Right ventricle myocardium superior (tissue), 1 donor: ENCODE measurements at regions not wholly inside any gene's neighbourhood (a gene's known extent, or its start where the extent isn't known, plus 50 kb on each side); places are given as distances from the start of the nearest gene placed in this dataset.

Experiments used
- ATAC-seq: fragments of 200-7000 bp; cut with Tn5 transposase; one replicate; pipeline ENCODE4 v1.9.1; 2020; ENCODE audit warnings: mild to moderate bottlenecking; ENCODE audit not compliant: poor library complexity
- DNase-seq: peaks from one replicate; pipeline ENCODE4 v3.0.0-alpha.2; 2020
- intact Hi-C: fragments of 100-400 bp; cut with DNase I; formaldehyde crosslinking; loops from one replicate; pipeline ENCODE4 v1.11.2; 2022
- donor health status: DM: no; HTN: yes; CAD: no; lungs with severe emphysema.

DNA sequence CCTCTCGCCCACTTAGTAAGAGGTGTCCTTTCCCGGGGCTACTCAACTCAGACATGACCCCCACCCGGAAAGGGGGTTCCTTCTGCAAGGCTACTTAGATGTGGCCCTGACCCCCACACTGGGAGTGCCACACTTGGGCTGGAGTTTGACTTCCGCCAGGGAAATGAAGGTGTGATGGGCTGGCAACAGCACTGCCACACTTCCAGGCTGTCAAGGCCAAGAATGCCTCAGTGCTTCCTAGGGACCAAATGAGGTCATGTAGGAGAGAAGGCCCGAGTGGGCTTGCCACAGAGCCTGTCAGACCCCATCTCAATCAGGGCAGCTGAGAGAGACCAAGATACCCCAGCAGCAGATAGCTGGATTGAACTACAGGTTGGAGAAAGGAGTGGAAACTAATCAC is 55.5 kb downstream of the DRD1 start:
- no peak for DNase-seq
- no peak for ATAC-seq
- intact Hi-C loops: no loop called here

DNA sequence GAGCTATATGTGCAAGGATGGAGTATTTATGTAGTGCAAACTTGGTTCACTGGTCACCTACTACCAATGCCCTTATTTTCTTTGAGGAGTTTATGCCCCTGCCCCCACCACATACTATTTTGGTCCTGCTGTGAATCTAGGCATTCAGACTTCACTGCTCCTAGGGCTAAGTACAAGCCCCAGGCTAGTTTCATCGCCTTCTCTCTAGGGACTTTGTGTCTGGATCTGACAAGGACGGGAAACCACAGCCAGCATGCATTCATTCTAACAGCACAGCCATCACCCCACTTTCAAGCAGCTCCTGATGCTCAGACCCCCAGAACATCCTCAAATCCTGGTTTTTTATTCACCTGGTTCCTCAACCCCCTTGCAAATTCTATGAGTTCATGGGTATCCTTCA is 56.8 kb downstream of the DRD1 start:
- intact Hi-C loops: no loop called here
- DNase-seq (no peak), ATAC-seq (no peak)

DNA sequence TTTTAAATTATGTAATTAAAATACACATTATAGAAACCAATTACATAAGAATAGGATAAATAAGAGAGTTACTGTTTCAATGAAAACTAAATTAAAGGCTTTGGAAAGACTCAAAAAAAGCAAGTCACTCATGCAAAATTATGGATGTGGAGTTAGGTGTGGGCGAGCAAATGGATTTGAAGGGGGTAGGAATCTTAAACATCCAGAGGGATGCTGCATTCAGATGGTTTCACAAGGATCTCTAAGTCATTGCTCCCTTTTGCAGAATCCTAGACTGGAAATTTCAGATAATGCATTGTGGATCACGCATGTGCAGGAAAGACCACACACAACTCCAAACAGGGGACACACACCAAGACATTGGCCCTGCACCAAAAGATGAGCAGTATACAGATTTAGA is 57.5 kb downstream of the DRD1 start:
- ATAC-seq (no peak), DNase-seq (no peak)
- intact Hi-C loops: no loop called here

DNA sequence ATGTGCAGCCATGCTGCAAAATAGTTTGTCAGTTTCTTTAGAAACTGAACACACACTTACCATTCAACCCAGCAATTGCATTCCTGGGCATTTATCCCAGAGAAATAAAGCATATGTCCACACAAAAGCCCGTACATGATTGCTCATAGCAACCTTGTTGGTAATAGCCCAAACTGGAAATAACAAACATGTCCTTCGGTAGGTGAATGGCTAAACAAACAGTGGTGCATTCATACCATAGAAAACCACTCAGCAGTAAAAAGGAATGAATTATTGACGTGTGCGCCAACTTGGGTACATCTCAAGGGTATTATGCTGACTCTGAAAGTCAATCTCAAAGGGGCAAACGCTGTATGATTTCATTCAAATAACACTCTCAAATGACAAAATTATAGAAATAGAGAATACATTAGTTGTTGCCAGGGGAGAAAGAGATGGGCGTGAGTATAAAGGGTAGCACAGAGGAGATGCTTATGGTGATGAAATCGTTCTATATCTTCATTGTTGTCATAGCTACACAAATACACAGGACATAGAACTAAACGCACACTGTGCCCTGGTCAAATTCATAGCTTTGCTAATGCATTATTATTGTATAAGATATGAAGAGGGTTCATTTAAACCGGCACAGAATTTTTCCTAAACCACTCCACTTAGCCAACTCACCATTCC is 58.2 kb downstream of the DRD1 start:
- intact Hi-C loops: no loop called here
- DNase-seq: no peak
- ATAC-seq: no peak

DNA sequence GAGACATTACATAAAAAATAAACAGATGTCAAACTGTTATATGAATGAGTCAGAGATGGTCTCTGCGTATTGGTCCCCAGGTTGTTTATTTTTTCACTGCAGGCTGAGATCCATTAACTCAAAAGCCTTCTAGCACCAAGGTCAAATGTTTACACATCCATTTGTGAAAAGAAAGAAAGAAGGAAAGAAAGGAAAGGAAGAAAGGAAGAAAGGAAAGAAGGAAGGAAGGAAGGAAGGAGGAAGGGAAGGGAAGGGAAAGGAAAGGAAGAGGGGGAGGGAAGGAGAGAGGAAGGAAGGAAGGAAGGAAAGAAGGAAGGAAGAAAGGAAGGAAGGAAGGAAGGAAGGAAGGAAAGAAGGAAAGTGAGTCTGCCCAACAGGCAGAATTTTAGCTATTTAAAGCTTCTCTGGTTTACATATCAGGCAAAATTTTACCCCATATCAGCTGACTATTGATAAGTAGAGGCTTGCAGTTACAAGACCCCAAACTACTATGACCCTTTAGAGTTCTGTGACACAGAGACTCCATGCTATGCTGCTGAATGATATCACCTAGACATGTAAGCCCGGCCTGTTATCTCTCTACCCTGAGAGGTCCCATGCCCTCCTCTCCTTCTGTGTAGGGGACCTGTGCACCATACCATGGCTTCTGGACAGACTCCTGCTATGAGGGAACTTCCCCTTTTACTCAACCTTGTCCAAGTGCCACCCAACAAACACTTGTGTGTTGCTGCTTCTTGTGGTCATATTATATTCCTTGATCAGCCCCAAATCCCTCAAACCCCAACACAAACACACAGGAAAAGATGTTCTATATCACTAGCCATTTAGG is 59.0 kb downstream of the DRD1 start:
- intact Hi-C loops: no loop called here

DNA sequence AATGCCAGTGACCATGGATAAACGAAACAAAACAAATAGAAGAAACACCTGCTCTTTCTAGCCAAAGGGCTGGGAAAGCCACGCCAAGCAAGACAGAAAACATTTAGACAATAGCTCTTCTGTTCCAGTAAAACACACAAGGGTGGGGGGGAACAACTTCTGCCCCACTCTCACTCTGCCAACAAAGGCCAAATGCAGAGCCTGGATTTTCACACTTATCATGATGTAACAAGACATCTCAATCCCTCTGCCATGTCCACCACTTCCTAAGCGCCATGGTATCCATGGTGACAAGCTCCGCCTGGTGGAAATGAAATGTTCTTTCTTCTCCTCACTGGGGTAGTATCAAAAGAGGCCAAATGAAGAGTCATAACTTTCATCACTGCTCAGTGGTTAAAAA is 60.6 kb downstream of the DRD1 start:
- no peak for DNase-seq
- intact Hi-C loops: no loop called here
- ATAC-seq: no peak

More for the DNA sequence above, 59.0 kb downstream of the DRD1 start:
- no peak for ATAC-seq
- no peak for DNase-seq

DNA sequence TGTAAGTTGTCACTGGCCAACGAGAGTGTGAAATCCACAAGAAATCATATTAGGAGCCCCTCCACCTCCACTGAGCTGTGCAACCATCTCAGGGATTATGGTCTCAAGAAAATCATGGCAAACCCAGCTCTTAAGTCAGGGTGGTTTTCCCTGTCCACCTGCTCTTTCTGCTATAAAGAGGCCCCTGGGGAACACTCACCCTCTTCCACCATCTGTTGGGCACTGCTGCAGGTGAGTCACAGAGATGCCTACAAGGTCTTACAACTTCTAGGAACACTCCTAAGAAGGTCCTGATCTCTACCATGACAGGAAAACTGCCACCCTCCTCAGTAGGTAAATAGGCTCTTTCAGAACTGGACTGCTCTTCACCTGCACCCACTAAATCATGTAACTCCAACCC is 61.8 kb downstream of the DRD1 start:
- intact Hi-C loops: no loop called here

DNA sequence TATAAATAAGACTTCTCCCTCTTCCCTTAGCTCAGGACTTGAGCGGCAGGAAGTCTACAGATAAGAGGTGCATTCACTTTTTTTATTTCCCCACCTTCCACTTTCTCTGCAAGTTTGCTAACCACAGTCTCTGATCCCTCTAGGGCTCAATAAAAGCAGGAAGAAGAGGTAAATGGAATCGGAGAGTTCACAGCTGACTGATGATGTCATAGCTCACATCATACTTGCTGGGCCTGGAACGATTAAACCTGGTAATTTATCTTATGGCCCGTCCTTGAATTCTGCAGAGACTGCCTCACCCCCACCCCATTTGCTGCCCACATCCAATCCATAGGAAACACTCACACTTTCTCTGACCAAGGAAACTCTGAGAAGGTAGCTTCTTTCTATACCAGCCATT is 62.9 kb downstream of the DRD1 start:
- intact Hi-C loops: no loop called here

More for the DNA sequence above, 61.8 kb downstream of the DRD1 start:
- ATAC-seq (no peak), DNase-seq (no peak)

DNA sequence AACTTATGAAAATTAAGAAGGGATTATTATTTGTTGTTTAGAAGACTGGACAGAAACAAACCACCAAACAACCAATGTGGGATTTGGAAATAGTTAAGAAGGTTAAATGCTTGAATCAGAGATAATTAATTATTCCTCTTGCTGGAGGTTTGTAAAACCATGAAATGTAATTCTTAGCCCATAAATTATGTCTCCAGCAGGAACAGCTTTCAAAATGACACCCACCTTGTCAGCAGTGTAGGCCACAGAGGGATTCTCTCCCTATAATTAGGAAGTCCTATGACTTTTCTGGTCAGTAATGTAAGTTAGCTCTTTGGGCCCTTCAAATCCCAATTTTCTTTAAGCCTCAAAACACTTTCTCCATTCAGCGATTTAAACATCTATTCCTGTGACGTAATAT is 63.3 kb downstream of the DRD1 start:
- DNase-seq (no peak), ATAC-seq (no peak)
- intact Hi-C loops: no loop called here

More for the DNA sequence above, 62.9 kb downstream of the DRD1 start:
- ATAC-seq (no peak), DNase-seq (no peak)

DNA sequence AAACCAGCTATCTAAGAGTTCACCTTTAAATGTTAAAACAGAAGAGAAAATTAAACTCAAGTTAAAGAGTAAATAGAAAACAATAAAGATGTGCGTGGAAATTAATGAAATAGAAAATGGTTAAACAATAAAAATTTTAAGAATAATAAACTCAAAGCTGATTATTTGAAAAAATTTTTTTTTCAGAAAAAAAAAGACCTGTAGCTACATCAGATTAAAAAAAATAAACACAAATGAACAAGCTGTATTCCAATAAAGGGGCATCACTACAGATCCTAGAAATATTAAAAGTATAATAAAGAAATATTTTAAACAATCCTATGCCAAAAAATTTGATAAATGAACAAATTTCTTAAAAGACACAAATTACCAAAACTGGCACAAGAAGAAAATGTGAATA is 64.1 kb downstream of the DRD1 start:
- ATAC-seq: no peak

DNA sequence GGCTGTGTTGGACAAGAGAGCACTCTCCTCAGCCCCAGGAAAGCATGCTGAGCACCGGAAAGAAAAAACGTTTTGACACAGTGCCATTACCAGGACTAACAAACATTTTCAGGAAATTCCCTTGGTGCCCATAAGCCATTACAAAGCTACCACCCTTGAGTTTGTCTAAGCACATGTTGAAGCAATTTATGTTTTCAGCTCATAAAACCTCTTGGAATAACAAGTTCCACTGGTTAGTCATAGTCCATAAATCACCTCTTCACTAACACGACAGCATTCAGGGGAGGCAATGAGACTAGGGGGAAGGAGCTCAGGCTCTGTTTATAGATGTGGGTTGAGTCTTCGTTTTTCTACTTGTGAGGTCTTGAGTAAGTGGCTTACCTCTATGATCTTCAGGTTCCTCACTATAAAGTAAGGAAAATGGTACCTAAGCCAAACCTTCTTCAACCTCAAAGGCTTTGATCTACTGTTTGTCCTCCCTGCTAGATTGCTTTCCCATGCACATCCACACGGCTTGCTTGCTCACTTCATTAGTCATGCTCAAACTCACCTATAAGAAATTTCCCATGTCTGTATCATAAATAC is 65.4 kb downstream of the DRD1 start:
- ATAC-seq (no peak), DNase-seq (no peak)
- intact Hi-C loops: no loop called here

More for the DNA sequence above, 64.1 kb downstream of the DRD1 start:
- intact Hi-C loops: no loop called here
- no peak for DNase-seq

DNA sequence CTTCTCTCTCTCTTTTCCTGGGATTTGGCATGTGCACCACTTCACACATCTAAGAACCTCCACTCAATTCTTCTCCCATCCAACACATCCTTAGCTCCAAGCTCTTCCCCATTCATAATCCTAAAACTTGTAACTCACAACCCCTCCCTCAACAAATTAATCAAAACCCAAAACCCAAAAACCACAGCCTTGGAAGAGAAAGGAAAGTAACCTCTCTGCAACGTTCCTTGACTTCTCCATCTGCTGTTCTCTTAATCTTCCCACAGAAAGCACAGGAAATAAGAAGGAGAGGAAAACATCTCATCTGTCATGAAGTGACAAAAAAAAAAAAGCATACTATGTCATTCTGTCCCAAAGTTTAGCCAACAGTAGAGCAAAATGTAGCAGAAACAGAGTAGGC is 66.2 kb downstream of the DRD1 start:
- no peak for ATAC-seq
- no peak for DNase-seq
- intact Hi-C loops: no loop called here

DNA sequence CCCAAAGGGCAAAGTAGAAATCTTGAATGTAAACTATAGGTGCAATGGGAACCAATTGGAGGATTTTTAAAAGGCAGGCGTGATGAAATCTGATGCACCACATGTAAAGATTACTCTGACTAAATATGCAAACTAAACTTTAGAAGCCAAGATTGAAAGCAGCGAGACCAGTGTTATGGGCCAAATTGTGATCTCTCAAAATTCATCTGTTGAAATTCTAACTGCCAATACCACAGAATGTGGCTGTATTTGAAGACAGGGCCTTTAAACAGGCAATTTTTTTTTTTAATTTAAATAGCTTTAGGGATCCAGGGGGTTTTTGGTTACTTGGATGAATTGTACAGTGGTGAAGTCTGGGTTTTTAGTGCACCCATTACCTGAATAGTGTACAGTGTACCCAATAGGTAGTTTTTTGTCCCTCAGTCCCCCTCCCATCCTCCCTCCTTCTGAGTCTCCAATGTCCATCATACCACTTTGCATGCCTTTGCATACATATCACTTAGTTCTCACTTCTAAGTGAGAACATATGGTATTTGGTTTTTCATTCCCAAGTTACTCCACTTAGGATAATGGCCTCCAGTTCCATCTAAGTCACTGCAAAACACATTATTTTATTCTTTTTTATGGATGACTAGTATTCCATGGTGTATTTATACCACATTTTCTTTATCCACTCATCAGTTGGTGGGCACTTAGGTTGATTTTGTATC is 69.7 kb downstream of the DRD1 start:
- DNase-seq: no peak
- no peak for ATAC-seq
- intact Hi-C loops: no loop called here

DNA sequence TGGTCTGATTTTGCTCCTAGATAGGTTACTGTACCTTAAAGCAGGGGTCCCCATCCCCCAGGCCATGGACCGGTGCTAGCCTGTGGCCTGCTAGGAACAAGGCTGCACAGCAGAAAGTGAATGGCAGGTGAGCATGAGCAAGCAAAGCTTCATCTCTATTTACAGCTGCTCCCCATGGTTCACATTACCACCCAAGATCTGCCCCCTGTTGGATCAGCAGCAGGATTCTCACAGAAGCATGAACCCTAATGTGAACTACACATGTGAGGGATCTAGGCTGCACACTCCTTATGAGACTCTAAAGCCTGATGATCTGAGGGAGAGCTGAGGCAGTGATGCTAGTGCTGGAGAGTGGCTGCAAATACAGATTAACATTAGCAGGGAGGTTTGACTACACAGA is 78.1 kb downstream of the DRD1 start:
- ATAC-seq: no peak
- intact Hi-C loops: no loop called here

DNA sequence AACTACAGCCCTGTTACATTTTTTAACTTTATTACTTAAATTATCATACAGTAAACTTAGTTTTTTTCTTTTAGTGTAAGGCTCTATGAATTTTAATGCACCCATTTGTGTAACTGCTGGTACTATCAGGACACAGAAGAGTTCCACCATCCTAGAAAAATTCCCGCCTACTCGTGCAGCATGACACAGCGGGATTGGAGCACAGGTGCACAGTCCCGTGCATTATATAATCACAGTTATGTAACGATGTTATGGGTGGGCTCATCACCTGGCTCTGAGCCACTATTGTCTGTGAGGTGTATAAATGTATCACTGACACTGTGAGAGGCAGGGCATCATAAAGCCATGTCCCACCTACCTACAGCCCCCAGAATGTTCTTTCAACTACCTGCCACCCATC is 80.7 kb downstream of the DRD1 start:
- intact Hi-C loops: no loop called here
- DNase-seq (no peak), ATAC-seq (no peak)

More for the DNA sequence above, 78.1 kb downstream of the DRD1 start:
- DNase-seq: no peak

DNA sequence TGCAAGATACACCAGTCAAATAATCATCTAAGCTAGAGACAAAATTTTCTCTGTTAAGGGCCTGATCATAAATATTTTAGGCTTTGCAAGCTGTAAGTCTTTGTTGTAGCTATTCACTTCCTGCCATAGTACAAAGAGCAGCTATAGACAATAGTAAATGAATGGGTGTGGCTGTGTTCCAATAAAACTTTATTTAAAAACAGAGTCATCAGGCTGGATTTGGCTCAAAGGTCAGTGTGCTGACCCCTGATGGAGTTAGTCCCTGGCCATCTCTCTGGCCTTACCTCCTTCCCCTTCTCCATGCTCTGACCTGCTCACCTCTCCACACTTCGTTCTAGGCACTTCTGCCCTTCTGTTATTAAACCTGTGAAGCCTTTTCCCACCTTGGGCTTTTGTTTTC is 86.0 kb downstream of the DRD1 start:
- no peak for ATAC-seq
- intact Hi-C loops: no loop called here

DNA sequence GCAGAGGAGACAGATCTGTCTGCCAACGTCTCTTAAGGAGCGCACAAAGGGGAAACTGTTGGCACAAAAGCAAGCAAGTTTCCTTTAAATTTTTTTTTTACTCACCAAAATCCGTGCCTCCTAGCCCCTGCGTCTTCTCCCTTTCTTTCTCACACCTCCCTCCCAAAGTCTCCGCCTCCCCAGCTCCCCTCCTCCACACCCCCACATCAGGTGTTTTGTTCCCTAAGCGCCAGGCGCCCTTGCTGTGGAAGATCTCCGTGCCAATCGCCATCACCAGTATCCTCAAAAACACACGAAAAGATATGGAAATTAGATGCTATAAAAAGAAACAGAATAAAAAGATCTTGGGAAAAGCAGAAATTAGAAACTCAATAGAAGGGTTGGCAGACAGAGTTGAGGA is 87.6 kb downstream of the DRD1 start:
- ATAC-seq (no peak), DNase-seq (no peak)
- intact Hi-C loops: no loop called here

More for the DNA sequence above, 86.0 kb downstream of the DRD1 start:
- DNase-seq: no peak

DNA sequence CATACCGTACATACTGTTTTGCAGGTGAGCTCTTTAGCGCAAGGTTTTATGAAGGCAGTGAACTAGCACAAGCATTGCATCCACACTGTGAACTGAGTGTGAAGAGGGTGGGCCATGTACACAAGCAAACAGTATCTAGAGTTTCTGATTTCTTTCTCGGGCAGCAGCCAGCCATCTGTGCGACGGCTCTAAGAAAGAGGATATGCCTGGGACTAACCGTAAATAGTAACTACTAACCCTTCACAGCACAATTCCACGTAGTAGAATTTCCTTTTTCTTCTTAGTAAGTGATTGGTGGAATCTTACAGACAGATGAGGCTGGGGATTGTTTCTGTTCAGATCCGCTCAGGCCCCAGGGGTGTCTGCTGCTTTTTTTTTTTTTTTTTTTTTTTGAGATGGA is 89.0 kb downstream of the DRD1 start:
- no peak for DNase-seq

DNA sequence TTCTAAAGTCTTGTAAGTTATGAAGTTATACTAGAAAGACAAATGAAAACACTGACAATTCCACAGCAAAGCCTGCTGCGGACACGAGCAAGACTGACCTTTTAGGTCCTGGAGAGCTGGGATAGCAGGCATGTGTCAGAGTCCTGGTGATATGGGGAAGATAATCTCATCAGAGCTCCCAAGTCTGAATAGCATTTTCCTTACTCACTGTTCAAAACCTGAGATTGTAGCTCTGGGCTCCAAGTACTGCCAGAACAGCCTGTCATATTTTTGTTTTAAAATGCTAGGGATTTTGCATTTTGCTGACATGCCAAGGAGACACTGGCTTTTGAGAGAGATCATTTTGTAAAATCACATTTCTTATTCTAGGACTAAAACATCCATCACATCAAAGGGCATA is 90.1 kb downstream of the DRD1 start:
- DNase-seq (no peak), ATAC-seq (no peak)
- intact Hi-C loops: no loop called here

More for the DNA sequence above, 89.0 kb downstream of the DRD1 start:
- ATAC-seq: no peak
- intact Hi-C loops: no loop called here
